OCI-LY7 (cell line): ENCODE measurements at regions not wholly inside any gene's neighbourhood (a gene's known extent, or its start where the extent isn't known, plus 50 kb on each side); places are given as distances from the start of the nearest gene placed in this dataset.

ENCODE experiments used
- BruUV-seq: library from RNA; stranded (reverse); fragments of 400-500 nt; replicated peaks from 2 replicates; lab custom pipeline; 2021; lab: Mats Ljungman, UMichigan
- CTCF ChIA-PET: fragments of 300-600 bp; sonication (Branson Sonifier 250); formaldehyde crosslinking; loops from one replicate; lab custom pipeline; 2022; ENCODE audit warnings: antibody characterized with exemption; ENCODE audit not compliant: unreplicated experiment; lab: Charles Lee
- POLR2A ChIA-PET: fragments of 300-600 bp; sonication (Branson Sonifier 250); formaldehyde crosslinking; loops from one replicate; lab custom pipeline; 2022; ENCODE audit warnings: antibody characterized with exemption; lab: Charles Lee
- DNase-seq: peaks from one replicate; pipeline ENCODE4 v3.0.0-alpha.2; 2015; ENCODE audit warnings: low spot score
- H2AFZ ChIP-seq: fragments of 200-600 bp; sonication (generic), shearing (Covaris generic); 2 replicates; pipeline ENCODE4 v1.6.1; 2014; ENCODE audit warnings: mild to moderate bottlenecking, antibody characterized with exemption, low read length, moderate library complexity
- H3K27ac ChIP-seq: fragments of 200-600 bp; sonication (generic); 2 replicates; pipeline ENCODE4 v1.5.1; 2014; ENCODE audit warnings: mixed run types, low read depth, mild to moderate bottlenecking, moderate library complexity, low read length, inconsistent platforms; ENCODE audit not compliant: poor library complexity, severe bottlenecking
- H3K36me3 ChIP-seq: fragments of 200-600 bp; sonication (generic); 2 replicates; pipeline ENCODE4 v1.6.1; 2014; ENCODE audit warnings: mild to moderate bottlenecking, antibody characterized with exemption, low read length, moderate library complexity, mixed read lengths; ENCODE audit not compliant: insufficient read depth
- H3K4me1 ChIP-seq: fragments of 200-600 bp; sonication (generic); 2 replicates; pipeline ENCODE4 v1.5.1; 2014; ENCODE audit warnings: mild to moderate bottlenecking, low read length; ENCODE audit not compliant: insufficient read depth, poor library complexity, severe bottlenecking
- H3K4me2 ChIP-seq: fragments of 200-600 bp; sonication (generic); 2 replicates; pipeline ENCODE4 v1.6.1; 2014; ENCODE audit warnings: mild to moderate bottlenecking, low read length
- H3K4me3 ChIP-seq: fragments of 200-600 bp; sonication (generic); 2 replicates; pipeline ENCODE4 v1.5.1; 2014; ENCODE audit warnings: mild to moderate bottlenecking, low read depth, low read length; ENCODE audit not compliant: poor library complexity, severe bottlenecking
- H3K79me2 ChIP-seq: fragments of 200-600 bp; sonication (generic); 2 replicates; pipeline ENCODE4 v1.6.1; 2016; ENCODE audit warnings: low read depth, mild to moderate bottlenecking, low read length, moderate library complexity, mixed read lengths; ENCODE audit not compliant: insufficient read depth
- H3K9me2 ChIP-seq: fragments of 200-600 bp; sonication (generic); 2 replicates; pipeline ENCODE4 v1.6.1; 2016; ENCODE audit warnings: mild to moderate bottlenecking, low read length, mixed read lengths; ENCODE audit not compliant: insufficient read depth
- H3K9me3 ChIP-seq: fragments of 200-600 bp; sonication (generic); 2 replicates; pipeline ENCODE4 v1.6.1; 2014; ENCODE audit warnings: mild to moderate bottlenecking, mixed run types, low read length, mixed read lengths
- H4K20me1 ChIP-seq: fragments of 200-600 bp; sonication (generic); 2 replicates; pipeline ENCODE4 v1.6.1; 2014; ENCODE audit warnings: mild to moderate bottlenecking, antibody characterized with exemption, low read length, moderate library complexity, mixed read lengths; ENCODE audit not compliant: insufficient read depth
- EZH2phosphoT487 ChIP-seq: fragments of 200-600 bp; sonication (generic); IDR thresholded peaks from 2 replicates; pipeline ENCODE4 v1.6.1; 2018; ENCODE audit warnings: low read depth, borderline replicate concordance, mild to moderate bottlenecking, mixed run types, antibody characterized with exemption, low read length, moderate library complexity, mixed read lengths
- intact Hi-C: fragments of 100-400 bp; cut with micrococcal nuclease; formaldehyde crosslinking; loops from one replicate; pipeline ENCODE4 v1.10.0; 2022; ENCODE audit not compliant: unreplicated experiment
- TF ChIP-seq, protein P1 (sequence below): fragments of 200-600 bp; sonication (generic); conservative IDR thresholded peaks from 2 replicates; pipeline ENCODE4 v1.5.1; 2014; ENCODE audit warnings: mild to moderate bottlenecking, antibody characterized with exemption, low read length, moderate library complexity, mixed read lengths

DNA sequence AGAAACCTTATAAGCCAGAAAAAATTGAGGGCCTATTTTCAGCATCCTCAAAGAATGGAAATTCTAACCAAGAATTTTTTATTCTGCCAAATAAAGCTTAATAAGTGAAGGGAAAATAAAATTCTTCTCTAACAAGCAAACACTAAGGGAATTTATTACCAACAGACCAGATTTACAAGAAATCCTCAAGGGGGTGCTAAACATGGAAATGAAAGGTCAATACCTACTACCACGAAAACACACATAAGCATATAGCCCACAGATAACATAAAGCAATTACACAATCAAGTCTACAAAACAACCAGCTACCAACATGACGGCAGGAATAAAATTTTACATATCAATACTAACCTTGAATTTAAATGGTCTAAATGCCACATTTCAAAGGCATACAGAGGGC lies 883.5 kb downstream of the SI start:
- TF ChIP-seq EZH2phosphoT487 = no peak
- TF ChIP-seq, protein P1, sequence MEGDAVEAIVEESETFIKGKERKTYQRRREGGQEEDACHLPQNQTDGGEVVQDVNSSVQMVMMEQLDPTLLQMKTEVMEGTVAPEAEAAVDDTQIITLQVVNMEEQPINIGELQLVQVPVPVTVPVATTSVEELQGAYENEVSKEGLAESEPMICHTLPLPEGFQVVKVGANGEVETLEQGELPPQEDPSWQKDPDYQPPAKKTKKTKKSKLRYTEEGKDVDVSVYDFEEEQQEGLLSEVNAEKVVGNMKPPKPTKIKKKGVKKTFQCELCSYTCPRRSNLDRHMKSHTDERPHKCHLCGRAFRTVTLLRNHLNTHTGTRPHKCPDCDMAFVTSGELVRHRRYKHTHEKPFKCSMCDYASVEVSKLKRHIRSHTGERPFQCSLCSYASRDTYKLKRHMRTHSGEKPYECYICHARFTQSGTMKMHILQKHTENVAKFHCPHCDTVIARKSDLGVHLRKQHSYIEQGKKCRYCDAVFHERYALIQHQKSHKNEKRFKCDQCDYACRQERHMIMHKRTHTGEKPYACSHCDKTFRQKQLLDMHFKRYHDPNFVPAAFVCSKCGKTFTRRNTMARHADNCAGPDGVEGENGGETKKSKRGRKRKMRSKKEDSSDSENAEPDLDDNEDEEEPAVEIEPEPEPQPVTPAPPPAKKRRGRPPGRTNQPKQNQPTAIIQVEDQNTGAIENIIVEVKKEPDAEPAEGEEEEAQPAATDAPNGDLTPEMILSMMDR = peak; percentile 34; the same call in 1 of the 2 replicates
- DNase-seq = no peak
- no peak overlapping the region for H3K27ac ChIP-seq
- no peaks in the 10 kb centered on the region for H3K36me3 ChIP-seq
- ChIA-PET CTCF (no interaction called here), POLR2A (no interaction called here)
- no peak overlapping the region for H3K4me3 ChIP-seq
- H3K9me2 ChIP-seq = no peaks in the 10 kb centered on the region
- H3K9me3 ChIP-seq = no peaks in the 10 kb centered on the region
- BruUV-seq = no TSS peak
- H4K20me1 ChIP-seq = no peaks in the 10 kb centered on the region
- H3K4me1 ChIP-seq = no peaks in the 10 kb centered on the region
- intact Hi-C loops = no loop called here
- H3K4me2 ChIP-seq = no peak overlapping the region
- H3K79me2 ChIP-seq = no peaks in the 10 kb centered on the region
- H2AFZ ChIP-seq = no peak overlapping the region

DNA sequence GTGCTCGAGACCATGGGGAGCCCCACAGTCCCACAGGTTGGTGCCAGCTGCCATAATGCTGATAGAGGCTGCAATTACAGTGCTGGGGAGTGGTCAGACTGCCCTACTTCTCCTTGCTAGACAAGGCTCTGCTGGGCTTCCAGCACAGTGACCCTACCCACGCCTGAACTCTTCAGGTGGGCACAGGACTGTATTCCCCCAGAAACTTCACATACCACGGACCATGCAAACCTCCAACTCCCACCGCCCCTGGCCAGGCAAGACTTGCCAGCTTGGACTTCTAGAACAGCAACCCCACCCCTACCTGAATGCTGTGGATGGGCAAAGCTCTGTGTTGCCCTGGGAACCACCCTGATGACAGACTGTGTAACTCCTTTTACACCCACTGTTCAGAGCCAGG lies 885.3 kb downstream of the SI start:
- DNase-seq = no peak
- H3K36me3 ChIP-seq = no peaks in the 10 kb centered on the region
- ChIA-PET CTCF (no interaction called here), POLR2A (no interaction called here)
- no peaks in the 10 kb centered on the region for H3K9me2 ChIP-seq
- H3K9me3 ChIP-seq = no peaks in the 10 kb centered on the region
- no peak overlapping the region for H2AFZ ChIP-seq
- H3K4me1 ChIP-seq = no peaks in the 10 kb centered on the region
- no TSS peak for BruUV-seq
- H3K4me3 ChIP-seq = no peak overlapping the region
- no peaks in the 10 kb centered on the region for H4K20me1 ChIP-seq
- no peaks in the 10 kb centered on the region for H3K79me2 ChIP-seq
- intact Hi-C loops = no loop called here
- no peak overlapping the region for H3K4me2 ChIP-seq
- TF ChIP-seq, protein P1 = no peak
- TF ChIP-seq EZH2phosphoT487 = no peak
- no peak overlapping the region for H3K27ac ChIP-seq

DNA sequence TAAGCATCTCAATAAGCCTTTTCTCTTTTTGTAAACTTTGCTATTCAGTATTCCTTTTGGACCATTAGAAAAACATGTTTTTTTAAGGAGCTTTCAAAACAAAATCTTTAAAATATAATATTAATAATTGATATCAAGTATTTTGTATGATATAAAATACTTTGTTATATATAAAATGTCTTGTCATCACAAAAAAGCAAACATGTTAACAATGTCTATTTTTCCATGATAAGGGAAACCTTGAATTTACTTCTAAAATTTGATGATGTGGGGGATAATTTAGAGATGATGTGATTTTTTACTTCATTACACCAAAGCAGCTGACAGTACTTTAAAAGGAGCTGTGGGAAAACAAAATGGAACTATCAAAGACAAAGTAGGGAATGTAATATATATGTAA lies 887.7 kb downstream of the SI start:
- BruUV-seq = no TSS peak
- ChIA-PET POLR2A (interaction anchor here (0.7 to 1.4 kb wide), 2 partner anchors 16 to 142 kb away, joined by 3 read pairs; no protein-coding TSS in a partner anchor), CTCF (no interaction called here)
- Histone ChIP-seq H3K9me2 (no peaks in the 10 kb centered on the region), H2AFZ (no peak overlapping the region), H3K79me2 (no peaks in the 10 kb centered on the region), H3K27ac (no peak overlapping the region), H3K36me3 (no peaks in the 10 kb centered on the region), H3K4me1 (no peaks in the 10 kb centered on the region), H3K4me2 (no peak overlapping the region), H3K4me3 (no peak overlapping the region), H4K20me1 (no peaks in the 10 kb centered on the region), H3K9me3 (no peaks in the 10 kb centered on the region)
- intact Hi-C loops = no loop called here
- DNase-seq = no peak
- no peak for TF ChIP-seq EZH2phosphoT487
- TF ChIP-seq, protein P1 = no peak
